ENCODE measurements at regions not wholly inside any gene's neighbourhood (a gene's known extent, or its start where the extent isn't known, plus 50 kb on each side); places are given as distances from the start of the nearest gene placed in this dataset.
"Not testable (repeated sequence)": the region's sequence is repeated elsewhere in the genome, so short reads cannot be mapped to it uniquely, and the experiment has no call there.

DNA sequence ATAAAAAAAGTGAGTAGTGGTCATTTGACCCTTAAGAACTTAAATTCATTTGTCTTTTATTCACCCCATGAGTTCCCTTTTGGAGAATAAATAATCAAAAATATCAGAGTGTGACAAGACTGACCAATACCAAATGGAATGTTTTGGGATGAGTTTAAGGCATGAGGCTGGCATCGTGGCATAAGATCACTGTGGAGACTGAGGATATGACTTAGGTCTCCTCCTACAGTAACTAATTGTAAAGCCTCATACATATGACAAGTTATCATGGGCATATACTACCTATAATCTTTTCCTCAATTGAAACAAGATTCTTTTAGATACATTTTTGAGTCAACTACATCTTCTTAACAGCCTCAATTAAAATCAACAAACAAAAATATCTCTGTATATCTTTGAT, 782.0 kb downstream of the SLITRK1 start:
- no peaks in the 10 kb centered on the region for H3K36me3 ChIP-seq (ENCODE audit: control insufficient read depth in 2 of 2, insufficient read depth in 2 of 2, low read length in 1 of 2)
- no peaks in the 10 kb centered on the region for H3K9me3 ChIP-seq (ENCODE audit: control insufficient read depth in 2 of 2, insufficient read depth in 1 of 2, low read length in 1 of 2)
- H3K27me3 ChIP-seq (ENCODE audit: control insufficient read depth in 2 of 2, insufficient read depth in 1 of 2, low read length in 1 of 2), result no peaks in the 10 kb centered on the region
- DNase-seq (ENCODE audit: low read depth in 6 of 9, low spot score in 9 of 9), result no peak
- H3K4me3 ChIP-seq (ENCODE audit: low read length in 2 of 2), result no peak overlapping the region
- no peak overlapping the region for H3K27ac ChIP-seq (ENCODE audit: low read depth in 1 of 2, low read length in 1 of 2)
- 95% methylated on average over 1 of the region's 1 CpG for WGBS
- no peaks in the 10 kb centered on the region for H3K4me1 ChIP-seq (ENCODE audit: control insufficient read depth in 2 of 2, insufficient read depth in 2 of 2, low read length in 2 of 2)

DNA sequence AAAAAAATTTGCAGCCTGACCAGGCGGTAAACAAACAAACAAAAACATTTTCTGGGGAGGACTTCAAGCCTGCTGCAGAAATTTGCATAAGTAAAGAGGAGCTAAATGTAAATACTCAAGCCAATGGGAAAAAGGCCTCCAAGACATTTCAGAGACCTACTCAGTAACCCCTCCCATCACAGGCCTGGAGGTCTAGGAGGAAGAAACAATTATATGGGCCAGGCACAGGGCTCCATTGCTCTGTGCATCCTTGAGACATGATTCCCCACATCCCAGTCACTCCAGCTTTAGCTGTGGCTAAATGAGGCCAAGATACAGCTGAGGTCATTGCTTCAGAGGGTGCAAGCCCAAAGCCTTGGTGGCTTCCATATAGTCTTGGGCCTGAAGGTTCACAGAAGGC, 793.4 kb downstream of the SLITRK1 start:
- no peak for DNase-seq (ENCODE audit: low read depth in 6 of 9, low spot score in 9 of 9)
- Histone ChIP-seq H3K27me3 (ENCODE audit: control insufficient read depth in 2 of 2, insufficient read depth in 1 of 2, low read length in 1 of 2) (no peaks in the 10 kb centered on the region), H3K27ac (ENCODE audit: low read depth in 1 of 2, low read length in 1 of 2) (no peak overlapping the region), H3K4me1 (ENCODE audit: control insufficient read depth in 2 of 2, insufficient read depth in 2 of 2, low read length in 2 of 2) (no peaks in the 10 kb centered on the region), H3K9me3 (ENCODE audit: control insufficient read depth in 2 of 2, insufficient read depth in 1 of 2, low read length in 1 of 2) (peaks cover 0 to 6% of the 10 kb centered on the region in 2 donors), H3K36me3 (ENCODE audit: control insufficient read depth in 2 of 2, insufficient read depth in 2 of 2, low read length in 1 of 2) (no peaks in the 10 kb centered on the region), H3K4me3 (ENCODE audit: low read length in 2 of 2) (no peak overlapping the region)
- 44% methylated on average over 1 of the region's 1 CpG for WGBS

DNA sequence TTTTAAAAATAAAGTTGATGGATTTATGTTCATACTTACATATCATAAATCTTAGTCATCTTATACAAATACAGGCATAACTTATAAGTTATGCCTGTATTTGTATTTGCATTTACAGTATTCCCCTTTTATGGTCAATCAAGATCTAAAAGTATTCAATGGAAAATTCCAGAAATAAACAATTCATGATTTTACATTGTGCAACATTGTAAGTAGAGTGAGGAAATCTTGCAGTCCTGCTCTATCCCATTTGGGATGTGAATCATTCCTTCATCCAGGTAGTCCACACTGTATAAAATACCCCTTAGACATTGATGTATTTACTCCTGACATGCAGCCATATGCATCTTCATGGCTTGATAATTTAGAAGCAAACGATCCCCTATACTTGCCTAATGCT, 795.3 kb downstream of the SLITRK1 start:
- Histone ChIP-seq H3K27me3 (ENCODE audit: control insufficient read depth in 2 of 2, insufficient read depth in 1 of 2, low read length in 1 of 2) (no peaks in the 10 kb centered on the region), H3K27ac (ENCODE audit: low read depth in 1 of 2, low read length in 1 of 2) (no peak overlapping the region), H3K4me3 (ENCODE audit: low read length in 2 of 2) (no peak overlapping the region), H3K4me1 (ENCODE audit: control insufficient read depth in 2 of 2, insufficient read depth in 2 of 2, low read length in 2 of 2) (no peaks in the 10 kb centered on the region), H3K36me3 (ENCODE audit: control insufficient read depth in 2 of 2, insufficient read depth in 2 of 2, low read length in 1 of 2) (no peaks in the 10 kb centered on the region), H3K9me3 (ENCODE audit: control insufficient read depth in 2 of 2, insufficient read depth in 1 of 2, low read length in 1 of 2) (peaks cover 0 to 6% of the 10 kb centered on the region in 2 donors)
- WGBS, result 93% methylated on average over 1 of the region's 1 CpG
- DNase-seq (ENCODE audit: low read depth in 6 of 9, low spot score in 9 of 9), result no peak

DNA sequence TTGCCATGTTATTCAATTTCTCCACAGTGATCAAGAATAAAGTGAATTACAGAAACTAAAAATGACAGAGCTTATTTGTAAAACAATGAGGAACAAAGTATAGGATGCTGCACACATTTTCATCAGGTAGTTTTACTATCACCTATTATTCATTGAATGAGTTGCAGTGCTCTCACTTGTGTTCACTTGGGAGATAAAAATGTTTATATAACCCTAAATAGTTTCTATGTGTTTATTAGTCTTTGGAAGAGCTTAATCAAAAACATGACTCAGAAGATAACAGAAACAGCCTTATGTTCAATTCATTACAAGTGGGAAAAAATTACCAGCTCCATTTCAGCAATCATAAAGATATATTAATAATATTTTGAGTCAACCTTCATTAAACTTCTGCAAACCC, 796.2 kb downstream of the SLITRK1 start:
- no peaks in the 10 kb centered on the region for H3K4me1 ChIP-seq (ENCODE audit: control insufficient read depth in 2 of 2, insufficient read depth in 2 of 2, low read length in 2 of 2)
- H3K36me3 ChIP-seq (ENCODE audit: control insufficient read depth in 2 of 2, insufficient read depth in 2 of 2, low read length in 1 of 2), result no peaks in the 10 kb centered on the region
- H3K27ac ChIP-seq (ENCODE audit: low read depth in 1 of 2, low read length in 1 of 2), result no peak overlapping the region
- no peak for DNase-seq (ENCODE audit: low read depth in 6 of 9, low spot score in 9 of 9)
- H3K4me3 ChIP-seq (ENCODE audit: low read length in 2 of 2), result no peak overlapping the region
- no peaks in the 10 kb centered on the region for H3K27me3 ChIP-seq (ENCODE audit: control insufficient read depth in 2 of 2, insufficient read depth in 1 of 2, low read length in 1 of 2)
- peaks cover 0 to 6% of the 10 kb centered on the region in 2 donors for H3K9me3 ChIP-seq (ENCODE audit: control insufficient read depth in 2 of 2, insufficient read depth in 1 of 2, low read length in 1 of 2)

DNA sequence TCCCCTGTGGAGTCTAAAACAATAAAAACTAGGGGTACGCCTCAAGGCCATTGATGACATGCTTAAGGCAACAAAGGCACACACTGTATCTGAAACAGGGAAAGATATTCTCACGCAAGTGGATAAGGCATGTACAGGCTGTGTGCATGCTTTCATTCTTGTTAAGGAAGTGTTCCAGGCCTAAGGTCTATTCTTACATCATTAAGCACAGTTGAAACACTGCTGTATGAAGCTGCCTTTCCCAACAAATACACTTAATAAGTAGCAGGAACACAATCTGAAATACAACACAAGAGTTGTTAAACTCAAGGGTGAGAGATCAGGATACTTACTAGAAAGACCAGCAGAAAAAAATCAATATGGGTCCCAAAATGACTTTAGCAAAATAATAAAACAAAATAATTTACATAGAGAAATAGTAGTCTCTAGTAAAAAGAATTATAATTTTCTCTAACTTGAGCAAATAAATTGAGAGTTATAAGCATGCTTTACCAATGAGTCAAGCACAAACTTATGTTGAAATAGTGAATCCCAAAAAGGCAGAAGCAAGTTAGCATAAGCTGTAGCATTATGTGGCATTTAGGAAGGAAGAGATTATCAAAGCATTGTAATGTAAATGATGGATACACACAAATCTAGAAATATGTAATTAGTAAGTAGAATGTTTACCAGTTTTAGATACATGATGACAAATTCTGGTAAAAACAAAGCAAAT, 796.9 kb downstream of the SLITRK1 start:
- Histone ChIP-seq H3K9me3 (ENCODE audit: control insufficient read depth in 2 of 2, insufficient read depth in 1 of 2, low read length in 1 of 2) (peaks cover 0 to 6% of the 10 kb centered on the region in 2 donors), H3K36me3 (ENCODE audit: control insufficient read depth in 2 of 2, insufficient read depth in 2 of 2, low read length in 1 of 2) (no peaks in the 10 kb centered on the region), H3K27ac (ENCODE audit: low read depth in 1 of 2, low read length in 1 of 2) (no peak overlapping the region), H3K4me3 (ENCODE audit: low read length in 2 of 2) (no peak overlapping the region), H3K4me1 (ENCODE audit: control insufficient read depth in 2 of 2, insufficient read depth in 2 of 2, low read length in 2 of 2) (no peaks in the 10 kb centered on the region), H3K27me3 (ENCODE audit: control insufficient read depth in 2 of 2, insufficient read depth in 1 of 2, low read length in 1 of 2) (no peaks in the 10 kb centered on the region)
- 97% methylated on average over 2 of the region's 2 CpGs for WGBS
- no peak for DNase-seq (ENCODE audit: low read depth in 6 of 9, low spot score in 9 of 9)

DNA sequence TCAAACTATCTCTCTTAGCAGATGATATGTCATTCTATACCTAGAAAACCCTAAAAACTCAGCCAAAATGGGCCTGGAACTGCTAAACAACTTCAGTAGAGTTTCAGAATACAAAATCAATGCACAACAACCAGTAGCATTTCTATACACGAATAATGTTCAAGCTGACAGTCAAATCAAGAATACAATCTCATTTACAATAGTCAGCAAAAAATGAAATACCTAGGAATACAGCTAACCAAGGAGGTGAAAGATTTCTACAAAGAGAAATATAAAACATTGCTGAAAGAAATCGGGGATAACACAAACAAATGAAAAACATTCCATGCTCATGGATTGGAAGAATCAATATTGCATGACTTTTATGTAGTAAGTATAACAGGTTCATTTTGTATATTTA, 804.8 kb downstream of the SLITRK1 start:
- no peak overlapping the region for H3K4me3 ChIP-seq (ENCODE audit: low read length in 2 of 2)

DNA sequence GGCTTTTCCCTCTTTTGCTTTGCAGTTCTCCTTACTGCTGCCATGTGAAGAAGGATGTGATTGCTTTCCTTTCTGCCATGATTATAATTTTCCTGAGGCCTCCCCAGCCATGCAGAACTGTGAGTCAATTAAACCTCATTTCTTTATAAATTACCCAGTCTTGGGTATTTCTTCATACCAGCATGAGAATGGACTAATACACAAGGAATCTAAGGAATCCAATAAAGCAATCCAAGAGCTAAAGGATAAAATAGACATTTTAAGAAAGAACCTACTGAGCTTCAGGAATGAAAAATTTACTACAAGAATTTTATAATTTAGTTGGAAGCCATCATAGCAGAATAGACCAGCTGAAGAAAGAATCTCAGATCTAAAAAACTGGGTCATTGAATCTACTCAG, 808.3 kb downstream of the SLITRK1 start:
- not testable (repeated sequence) for H3K4me1 ChIP-seq (ENCODE audit: control insufficient read depth in 2 of 2, insufficient read depth in 2 of 2, low read length in 2 of 2); H3K36me3 ChIP-seq (ENCODE audit: control insufficient read depth in 2 of 2, insufficient read depth in 2 of 2, low read length in 1 of 2); DNase-seq (ENCODE audit: low read depth in 6 of 9, low spot score in 9 of 9); H3K4me3 ChIP-seq (ENCODE audit: low read length in 2 of 2); H3K27ac ChIP-seq (ENCODE audit: low read depth in 1 of 2, low read length in 1 of 2); H3K9me3 ChIP-seq (ENCODE audit: control insufficient read depth in 2 of 2, insufficient read depth in 1 of 2, low read length in 1 of 2); H3K27me3 ChIP-seq (ENCODE audit: control insufficient read depth in 2 of 2, insufficient read depth in 1 of 2, low read length in 1 of 2)

More for the DNA sequence above, 804.8 kb downstream of the SLITRK1 start:
- Histone ChIP-seq H3K36me3 (ENCODE audit: control insufficient read depth in 2 of 2, insufficient read depth in 2 of 2, low read length in 1 of 2) (no peaks in the 10 kb centered on the region), H3K9me3 (ENCODE audit: control insufficient read depth in 2 of 2, insufficient read depth in 1 of 2, low read length in 1 of 2) (peaks cover 0 to 5% of the 10 kb centered on the region in 2 donors), H3K27ac (ENCODE audit: low read depth in 1 of 2, low read length in 1 of 2) (no peak overlapping the region), H3K27me3 (ENCODE audit: control insufficient read depth in 2 of 2, insufficient read depth in 1 of 2, low read length in 1 of 2) (no peaks in the 10 kb centered on the region), H3K4me1 (ENCODE audit: control insufficient read depth in 2 of 2, insufficient read depth in 2 of 2, low read length in 2 of 2) (no peaks in the 10 kb centered on the region)
- no peak for DNase-seq (ENCODE audit: low read depth in 6 of 9, low spot score in 9 of 9)
- WGBS, result 85% methylated on average over 2 of the region's 2 CpGs

DNA sequence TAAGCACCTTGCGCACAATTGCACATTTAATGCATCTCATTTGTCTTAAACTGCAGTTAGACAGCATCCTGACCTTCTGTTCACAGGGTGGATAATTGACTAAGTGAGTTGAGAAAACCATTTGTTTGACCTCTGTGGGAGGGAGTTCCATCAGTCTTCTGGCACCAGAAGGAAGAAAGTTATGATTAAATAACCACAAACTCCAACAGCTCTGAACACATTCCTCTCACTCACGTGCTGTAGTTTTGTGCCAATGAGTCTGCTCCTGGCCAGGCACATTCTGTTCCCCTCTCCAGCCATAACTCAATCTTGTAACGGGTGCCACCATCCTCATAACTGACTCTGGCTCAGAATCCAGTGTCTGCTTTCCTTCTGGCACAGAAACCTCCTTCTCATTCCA, 817.2 kb downstream of the SLITRK1 start:
- no peak overlapping the region for H3K4me3 ChIP-seq (ENCODE audit: low read length in 2 of 2)

DNA sequence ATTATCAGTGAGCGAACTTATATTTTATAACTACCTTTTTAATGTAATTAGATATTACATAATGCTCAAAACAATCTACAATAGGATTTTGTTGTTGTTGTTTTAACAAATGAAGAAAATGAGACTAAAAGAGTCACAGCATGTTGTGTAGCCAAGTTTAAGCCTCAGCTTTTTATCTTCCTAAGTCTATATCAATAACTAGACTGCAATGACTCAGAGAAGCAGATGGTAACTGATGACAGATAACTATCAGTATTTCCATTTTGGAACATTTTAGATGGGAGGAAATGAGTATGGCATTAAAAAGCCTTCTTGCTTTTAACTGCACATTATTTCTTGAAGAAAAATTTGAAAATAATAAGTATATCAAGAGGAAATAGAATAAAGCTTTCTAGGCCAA, 825.2 kb downstream of the SLITRK1 start:
- no peaks in the 10 kb centered on the region for H3K27me3 ChIP-seq (ENCODE audit: control insufficient read depth in 2 of 2, insufficient read depth in 1 of 2, low read length in 1 of 2)
- 96% methylated on average over 1 of the region's 1 CpG for WGBS
- no peak for DNase-seq (ENCODE audit: low read depth in 6 of 9, low spot score in 9 of 9)
- no peak overlapping the region for H3K27ac ChIP-seq (ENCODE audit: low read depth in 1 of 2, low read length in 1 of 2)
- H3K36me3 ChIP-seq (ENCODE audit: control insufficient read depth in 2 of 2, insufficient read depth in 2 of 2, low read length in 1 of 2), result no peaks in the 10 kb centered on the region
- no peaks in the 10 kb centered on the region for H3K4me1 ChIP-seq (ENCODE audit: control insufficient read depth in 2 of 2, insufficient read depth in 2 of 2, low read length in 2 of 2)
- no peaks in the 10 kb centered on the region for H3K9me3 ChIP-seq (ENCODE audit: control insufficient read depth in 2 of 2, insufficient read depth in 1 of 2, low read length in 1 of 2)
- no peak overlapping the region for H3K4me3 ChIP-seq (ENCODE audit: low read length in 2 of 2)

More for the DNA sequence above, 817.2 kb downstream of the SLITRK1 start:
- WGBS, result 79% methylated on average over 3 of the region's 3 CpGs
- Histone ChIP-seq H3K4me1 (ENCODE audit: control insufficient read depth in 2 of 2, insufficient read depth in 2 of 2, low read length in 2 of 2) (no peaks in the 10 kb centered on the region), H3K27me3 (ENCODE audit: control insufficient read depth in 2 of 2, insufficient read depth in 1 of 2, low read length in 1 of 2) (no peaks in the 10 kb centered on the region), H3K27ac (ENCODE audit: low read depth in 1 of 2, low read length in 1 of 2) (no peak overlapping the region), H3K36me3 (ENCODE audit: control insufficient read depth in 2 of 2, insufficient read depth in 2 of 2, low read length in 1 of 2) (no peaks in the 10 kb centered on the region), H3K9me3 (ENCODE audit: control insufficient read depth in 2 of 2, insufficient read depth in 1 of 2, low read length in 1 of 2) (no peaks in the 10 kb centered on the region)
- DNase-seq (ENCODE audit: low read depth in 6 of 9, low spot score in 9 of 9), result no peak

Measured in thymus (tissue), 11 donors.